ENCODE measurements at regions not wholly inside any gene's neighbourhood (a gene's known extent, or its start where the extent isn't known, plus 50 kb on each side); places are given as distances from the start of the nearest gene placed in this dataset.

DNA sequence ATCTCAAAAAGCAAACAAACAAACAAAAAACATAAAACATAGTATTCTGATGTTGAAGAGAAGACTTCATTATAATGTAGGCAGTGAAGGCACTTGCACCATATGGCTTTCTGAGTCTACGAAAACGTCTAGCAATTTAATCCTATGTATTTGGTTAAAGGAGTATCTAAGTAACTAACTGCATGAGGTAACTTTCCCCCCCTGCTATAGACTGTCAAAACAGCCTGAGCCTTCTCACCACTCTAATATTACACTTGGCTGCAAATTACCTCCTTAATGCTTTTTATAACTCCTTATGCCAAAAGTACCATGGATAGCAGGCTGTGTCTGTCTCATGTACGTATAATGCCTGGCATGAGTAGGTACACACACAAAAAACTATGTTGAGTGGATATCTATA is 607.6 kb upstream of the FLRT2 start:
- Histone ChIP-seq H3K4me2 (no peak overlapping the region), H3K27ac (no peak overlapping the region), H3K9ac (no peak overlapping the region), H4K20me1 (ENCODE audit: insufficient read depth) (no peaks in the 10 kb centered on the region), H3K4me3 (IDR thresholded peaks at IDR 0.05; ENCODE audit: insufficient read depth, low read depth, low read length) (no peak overlapping the region), H3K36me3 (ENCODE audit: insufficient read depth) (no peaks in the 10 kb centered on the region), H3K27me3 (ENCODE audit: insufficient read depth, low read depth) (no peaks in the 10 kb centered on the region), H3K79me2 (ENCODE audit: insufficient read depth, low read depth) (no peaks in the 10 kb centered on the region), H2AFZ (ENCODE audit: low read depth) (no peak overlapping the region), H3K4me1 (ENCODE audit: low read depth, poor library complexity, severe bottlenecking) (peaks cover 3% of the 10 kb centered on the region)
- TF ChIP-seq, protein P1, sequence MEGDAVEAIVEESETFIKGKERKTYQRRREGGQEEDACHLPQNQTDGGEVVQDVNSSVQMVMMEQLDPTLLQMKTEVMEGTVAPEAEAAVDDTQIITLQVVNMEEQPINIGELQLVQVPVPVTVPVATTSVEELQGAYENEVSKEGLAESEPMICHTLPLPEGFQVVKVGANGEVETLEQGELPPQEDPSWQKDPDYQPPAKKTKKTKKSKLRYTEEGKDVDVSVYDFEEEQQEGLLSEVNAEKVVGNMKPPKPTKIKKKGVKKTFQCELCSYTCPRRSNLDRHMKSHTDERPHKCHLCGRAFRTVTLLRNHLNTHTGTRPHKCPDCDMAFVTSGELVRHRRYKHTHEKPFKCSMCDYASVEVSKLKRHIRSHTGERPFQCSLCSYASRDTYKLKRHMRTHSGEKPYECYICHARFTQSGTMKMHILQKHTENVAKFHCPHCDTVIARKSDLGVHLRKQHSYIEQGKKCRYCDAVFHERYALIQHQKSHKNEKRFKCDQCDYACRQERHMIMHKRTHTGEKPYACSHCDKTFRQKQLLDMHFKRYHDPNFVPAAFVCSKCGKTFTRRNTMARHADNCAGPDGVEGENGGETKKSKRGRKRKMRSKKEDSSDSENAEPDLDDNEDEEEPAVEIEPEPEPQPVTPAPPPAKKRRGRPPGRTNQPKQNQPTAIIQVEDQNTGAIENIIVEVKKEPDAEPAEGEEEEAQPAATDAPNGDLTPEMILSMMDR (conservative IDR thresholded peaks at IDR 0.05; ENCODE audit: low read depth, low read length), result no peak

DNA sequence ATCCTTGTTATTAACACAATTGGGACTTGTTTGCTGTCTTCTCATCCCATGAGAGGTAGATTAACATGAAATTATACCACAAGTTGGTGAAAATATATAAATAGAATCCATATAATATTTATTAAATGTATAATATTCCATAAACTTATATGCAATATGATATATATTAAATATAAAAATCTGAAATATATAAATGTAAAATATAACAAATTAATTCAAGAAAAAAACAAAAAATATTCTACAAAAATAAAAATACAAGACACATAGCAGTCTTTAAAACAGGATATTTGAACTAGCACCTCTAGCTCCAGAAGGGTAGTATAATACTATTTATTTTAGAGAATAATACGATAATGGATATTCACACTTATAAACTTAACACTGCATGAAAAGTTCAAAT is 603.3 kb upstream of the FLRT2 start:
- H2AFZ ChIP-seq (ENCODE audit: low read depth), result no peak overlapping the region
- no peaks in the 10 kb centered on the region for H4K20me1 ChIP-seq (ENCODE audit: insufficient read depth)
- H3K9ac ChIP-seq, result no peak overlapping the region
- H3K36me3 ChIP-seq (ENCODE audit: insufficient read depth), result no peaks in the 10 kb centered on the region
- no peak overlapping the region for H3K27ac ChIP-seq
- H3K4me1 ChIP-seq (ENCODE audit: low read depth, poor library complexity, severe bottlenecking), result no peaks in the 10 kb centered on the region
- H3K4me2 ChIP-seq, result no peak overlapping the region
- H3K4me3 ChIP-seq (IDR thresholded peaks at IDR 0.05; ENCODE audit: insufficient read depth, low read depth, low read length), result no peak overlapping the region
- H3K79me2 ChIP-seq (ENCODE audit: insufficient read depth, low read depth), result no peaks in the 10 kb centered on the region
- TF ChIP-seq, protein P1 (conservative IDR thresholded peaks at IDR 0.05; ENCODE audit: low read depth, low read length), result no peak
- no peaks in the 10 kb centered on the region for H3K27me3 ChIP-seq (ENCODE audit: insufficient read depth, low read depth)

DNA sequence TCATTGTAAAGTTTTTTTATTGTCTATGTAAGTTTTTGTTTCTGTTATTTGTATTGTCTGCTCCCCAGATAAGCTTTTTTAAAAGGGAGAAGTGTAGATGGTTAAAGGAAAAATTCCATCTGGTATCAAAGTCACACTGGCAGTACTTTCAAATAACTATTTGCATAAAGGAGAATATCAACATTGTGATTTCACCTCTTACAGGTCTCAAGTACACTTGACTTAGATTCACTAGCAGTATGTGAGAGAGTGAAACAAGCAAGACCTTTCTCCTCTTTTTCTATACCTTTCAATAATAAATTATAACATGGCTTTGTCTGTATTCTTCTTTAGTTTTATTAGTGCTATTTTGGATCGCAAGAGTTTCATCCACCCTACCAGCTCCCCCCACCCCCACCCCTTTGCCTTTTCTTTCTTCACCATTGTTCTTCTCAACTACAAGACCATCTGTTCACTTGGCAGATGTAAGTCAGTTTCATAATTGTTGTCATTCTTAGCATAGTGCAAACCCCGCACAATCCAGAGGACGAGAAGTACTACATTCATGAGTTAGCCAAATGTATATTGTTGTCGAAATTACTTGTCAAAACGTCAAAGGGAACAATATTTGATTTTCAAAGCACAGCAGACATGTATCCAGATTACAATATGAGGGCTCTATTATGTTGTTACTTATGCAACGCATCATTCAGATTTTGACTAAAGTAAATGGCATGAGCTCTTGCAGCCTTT is 602.7 kb upstream of the FLRT2 start:
- Histone ChIP-seq H3K27ac (no peak overlapping the region), H3K27me3 (ENCODE audit: insufficient read depth, low read depth) (no peaks in the 10 kb centered on the region), H3K9ac (no peak overlapping the region), H3K4me1 (ENCODE audit: low read depth, poor library complexity, severe bottlenecking) (no peaks in the 10 kb centered on the region), H3K79me2 (ENCODE audit: insufficient read depth, low read depth) (no peaks in the 10 kb centered on the region), H3K4me2 (no peak overlapping the region), H3K36me3 (ENCODE audit: insufficient read depth) (no peaks in the 10 kb centered on the region), H4K20me1 (ENCODE audit: insufficient read depth) (no peaks in the 10 kb centered on the region), H3K4me3 (IDR thresholded peaks at IDR 0.05; ENCODE audit: insufficient read depth, low read depth, low read length) (no peak overlapping the region), H2AFZ (ENCODE audit: low read depth) (no peak overlapping the region)
- TF ChIP-seq, protein P1 (conservative IDR thresholded peaks at IDR 0.05; ENCODE audit: low read depth, low read length), result no peak

DNA sequence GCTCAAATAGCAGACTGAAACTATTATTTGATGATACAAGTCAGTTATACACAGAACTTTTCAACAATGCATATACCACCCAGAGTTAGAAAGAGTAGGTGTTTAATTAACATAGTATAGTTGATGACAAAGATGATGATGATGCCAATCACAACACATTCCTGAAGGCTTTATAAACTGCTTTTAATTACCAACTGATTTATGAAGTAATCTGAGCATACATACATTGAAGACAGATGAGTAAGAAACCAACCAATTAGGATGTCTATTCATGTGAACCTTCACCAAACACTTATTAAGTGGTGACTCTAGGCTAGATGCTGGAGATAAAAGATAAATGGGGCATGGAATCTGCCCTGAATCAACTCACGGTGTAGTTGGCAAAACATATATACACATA is 600.9 kb upstream of the FLRT2 start:
- H3K27me3 ChIP-seq (ENCODE audit: insufficient read depth, low read depth), result no peaks in the 10 kb centered on the region
- H2AFZ ChIP-seq (ENCODE audit: low read depth), result no peak overlapping the region
- no peaks in the 10 kb centered on the region for H3K79me2 ChIP-seq (ENCODE audit: insufficient read depth, low read depth)
- no peak overlapping the region for H3K9ac ChIP-seq
- TF ChIP-seq, protein P1 (conservative IDR thresholded peaks at IDR 0.05; ENCODE audit: low read depth, low read length), result no peak
- H4K20me1 ChIP-seq (ENCODE audit: insufficient read depth), result no peaks in the 10 kb centered on the region
- H3K36me3 ChIP-seq (ENCODE audit: insufficient read depth), result no peaks in the 10 kb centered on the region
- no peak overlapping the region for H3K4me2 ChIP-seq
- no peak overlapping the region for H3K27ac ChIP-seq
- no peaks in the 10 kb centered on the region for H3K4me1 ChIP-seq (ENCODE audit: low read depth, poor library complexity, severe bottlenecking)
- no peak overlapping the region for H3K4me3 ChIP-seq (IDR thresholded peaks at IDR 0.05; ENCODE audit: insufficient read depth, low read depth, low read length)
